WI38 (cell line): ENCODE measurements at regions not wholly inside any gene's neighbourhood (a gene's known extent, or its start where the extent isn't known, plus 50 kb on each side); places are given as distances from the start of the nearest gene placed in this dataset.
"Not testable (repeated sequence)": the region's sequence is repeated elsewhere in the genome, so short reads cannot be mapped to it uniquely, and the experiment has no call there.

Experiments
- H3K4me3 ChIP-seq: 2 replicates; pipeline ENCODE4 v1.5.1; 2011; ENCODE audit warnings: low read depth, mild to moderate bottlenecking, control low read depth, low read length
- CTCF ChIP-seq: IDR thresholded peaks from 2 replicates; pipeline ENCODE4 v1.5.1; 2012; ENCODE audit warnings: low read depth, mild to moderate bottlenecking, control low read depth, low read length

GRCh38 chrX:12076046-12076445, 62.2 kb upstream of the FRMPD4 start:
- no peak for TF ChIP-seq CTCF

GRCh38 chrX:12080265-12080664, 58.0 kb upstream of the FRMPD4 start:
- peak; percentile 13; the same call in 1 of the 2 replicates for TF ChIP-seq CTCF
- H3K4me3 ChIP-seq: no peak overlapping the region

More at GRCh38 chrX:12076046-12076445, 62.2 kb upstream of the FRMPD4 start:
- no peak overlapping the region for H3K4me3 ChIP-seq

GRCh38 chrX:12082959-12083358, 55.3 kb upstream of the FRMPD4 start:
- H3K4me3 ChIP-seq: not testable (repeated sequence)
